Loucy (cell line): ENCODE measurements at regions not wholly inside any gene's neighbourhood (a gene's known extent, or its start where the extent isn't known, plus 50 kb on each side); places are given as distances from the start of the nearest gene placed in this dataset.

ENCODE experiments used
- H2AFZ ChIP-seq: fragments of 200-600 bp; sonication (generic); 2 replicates; pipeline ENCODE4 v1.6.0; 2016; ENCODE audit warnings: antibody characterized with exemption, mild to moderate bottlenecking, low read length, moderate library complexity
- H3F3A ChIP-seq: fragments of 200-600 bp; 2 replicates; pipeline ENCODE4 v1.6.0; 2016; ENCODE audit warnings: antibody characterized with exemption, low read depth, mild to moderate bottlenecking
- H3K27me3 ChIP-seq: fragments of 200-600 bp; sonication (generic); 2 replicates; pipeline ENCODE4 v1.6.1; 2014; ENCODE audit warnings: low read length, mild to moderate bottlenecking; ENCODE audit not compliant: insufficient read depth, poor library complexity, severe bottlenecking
- H3K36me3 ChIP-seq: fragments of 200-600 bp; sonication (generic); 2 replicates; pipeline ENCODE4 v1.6.1; 2016; ENCODE audit warnings: low read length; ENCODE audit not compliant: insufficient read depth
- H3K4me1 ChIP-seq: fragments of 200-600 bp; sonication (generic); 2 replicates; pipeline ENCODE4 v1.5.1; 2014; ENCODE audit warnings: low read length, mild to moderate bottlenecking; ENCODE audit not compliant: insufficient read depth, poor library complexity, severe bottlenecking
- H3K4me2 ChIP-seq: fragments of 200-600 bp; sonication (generic); 2 replicates; pipeline ENCODE4 v1.6.0; 2014; ENCODE audit warnings: antibody characterized with exemption, low read length, low read depth, mild to moderate bottlenecking; ENCODE audit not compliant: poor library complexity, severe bottlenecking
- H3K4me3 ChIP-seq: fragments of 200-600 bp; sonication (generic); 2 replicates; pipeline ENCODE4 v1.5.1; 2014; ENCODE audit warnings: low read length, mild to moderate bottlenecking, mixed read lengths; ENCODE audit not compliant: poor library complexity, severe bottlenecking
- H3K79me2 ChIP-seq: fragments of 200-600 bp; sonication (generic); 2 replicates; pipeline ENCODE4 v1.6.1; 2014; ENCODE audit warnings: low read length; ENCODE audit not compliant: insufficient read depth
- H3K9ac ChIP-seq: fragments of 200-600 bp; sonication (generic); 2 replicates; pipeline ENCODE4 v1.6.0; 2014; ENCODE audit warnings: mild to moderate bottlenecking, low read depth, low read length, moderate library complexity; ENCODE audit not compliant: poor library complexity, severe bottlenecking
- H3K9me2 ChIP-seq: fragments of 200-600 bp; sonication (generic); replicated peaks from 2 replicates; pipeline ENCODE4 v1.6.1; 2016; ENCODE audit warnings: low read depth, low read length, mixed read lengths
- H3K9me3 ChIP-seq: fragments of 200-600 bp; sonication (generic); 2 replicates; pipeline ENCODE4 v1.6.1; 2014; ENCODE audit warnings: mild to moderate bottlenecking, antibody characterized with exemption, low read length, low read depth; ENCODE audit not compliant: insufficient read depth
- H4K20me1 ChIP-seq: fragments of 200-600 bp; sonication (generic); 2 replicates; pipeline ENCODE4 v1.6.0; 2014; ENCODE audit warnings: antibody characterized with exemption, low read length, mild to moderate bottlenecking; ENCODE audit not compliant: insufficient read depth, poor library complexity, severe bottlenecking
- CTCF ChIP-seq: fragments of 200-600 bp; sonication (generic); conservative IDR thresholded peaks from 2 replicates; pipeline ENCODE4 v1.5.1; 2014; ENCODE audit warnings: mild to moderate bottlenecking, antibody characterized with exemption, low read length
- EZH2phosphoT487 ChIP-seq: fragments of 200-600 bp; IDR thresholded peaks from 2 replicates; pipeline ENCODE4 v1.6.1; 2018; ENCODE audit warnings: antibody characterized with exemption, mild to moderate bottlenecking, moderate library complexity, borderline replicate concordance

- Histone ChIP-seq H3K9me3 (no peaks in the 10 kb centered on the region), H3K36me3 (no peaks in the 10 kb centered on the region), H4K20me1 (no peaks in the 10 kb centered on the region), H3K9ac (no peak overlapping the region), H3K4me2 (no peak overlapping the region), H3K27me3 (no peaks in the 10 kb centered on the region), H3F3A (no peaks in the 10 kb centered on the region), H3K4me3 (no peak overlapping the region), H3K4me1 (peaks cover 7% of the 10 kb centered on the region), H2AFZ (no peak overlapping the region), H3K79me2 (no peaks in the 10 kb centered on the region), H3K9me2 (no peaks in the 10 kb centered on the region)
- TF ChIP-seq CTCF (no peak), EZH2phosphoT487 (no peak)
Observed at GRCh38 chr1:93773049-93773838, 91.6 kb upstream of the BCAR3 start.

GRCh38 chr1:93771843-93772242 is 90.2 kb upstream of the BCAR3 start:
- H3K9me3 ChIP-seq, result no peaks in the 10 kb centered on the region
- no peaks in the 10 kb centered on the region for H3K36me3 ChIP-seq
- H3K4me2 ChIP-seq, result no peak overlapping the region
- no peak overlapping the region for H3K9ac ChIP-seq
- no peaks in the 10 kb centered on the region for H3K79me2 ChIP-seq
- no peak overlapping the region for H3K4me3 ChIP-seq
- no peaks in the 10 kb centered on the region for H3F3A ChIP-seq
- H4K20me1 ChIP-seq, result no peaks in the 10 kb centered on the region
- no peak overlapping the region for H2AFZ ChIP-seq
- no peak for TF ChIP-seq EZH2phosphoT487
- no peak for TF ChIP-seq CTCF
- no peaks in the 10 kb centered on the region for H3K9me2 ChIP-seq
- peaks cover 10% of the 10 kb centered on the region for H3K4me1 ChIP-seq
- H3K27me3 ChIP-seq, result no peaks in the 10 kb centered on the region

- no peak overlapping the region for H3K4me2 ChIP-seq
- TF ChIP-seq EZH2phosphoT487, result no peak
- no peak for TF ChIP-seq CTCF
- H3K36me3 ChIP-seq, result no peaks in the 10 kb centered on the region
- H2AFZ ChIP-seq, result no peak overlapping the region
- no peaks in the 10 kb centered on the region for H3K79me2 ChIP-seq
- no peaks in the 10 kb centered on the region for H3K9me2 ChIP-seq
- H3K9ac ChIP-seq, result no peak overlapping the region
- no peaks in the 10 kb centered on the region for H3F3A ChIP-seq
- H3K4me1 ChIP-seq, result peaks cover 10% of the 10 kb centered on the region
- H3K4me3 ChIP-seq, result no peak overlapping the region
- H3K9me3 ChIP-seq, result no peaks in the 10 kb centered on the region
- H4K20me1 ChIP-seq, result no peaks in the 10 kb centered on the region
- H3K27me3 ChIP-seq, result no peaks in the 10 kb centered on the region
Observed at GRCh38 chr1:93770640-93771039, 89.0 kb upstream of the BCAR3 start.
